Dendritic cell treated with granulocyte-macrophage colony-stimulating factor and Interleukin-4, amounts not matched to agents 40 ng/mL and 50 ng/mL, for 4 days (primary cell): ENCODE measurements at regions not wholly inside any gene's neighbourhood (a gene's known extent, or its start where the extent isn't known, plus 50 kb on each side); places are given as distances from the start of the nearest gene placed in this dataset.

Experiments
- H3K27ac Mint-ChIP-seq: one replicate; pipeline ENCODE4 v1.8.0; 2022; ENCODE audit warnings: mild to moderate bottlenecking, mixed read lengths
- H3K27me3 Mint-ChIP-seq: one replicate; pipeline ENCODE4 v1.8.0; 2022; ENCODE audit warnings: mild to moderate bottlenecking, mixed read lengths
- H3K36me3 Mint-ChIP-seq: one replicate; pipeline ENCODE4 v1.8.0; 2022; ENCODE audit warnings: low read depth, mixed read lengths
- H3K4me1 Mint-ChIP-seq: one replicate; pipeline ENCODE4 v1.8.0; 2022; ENCODE audit warnings: low read depth, mixed read lengths
- H3K4me3 Mint-ChIP-seq: one replicate; pipeline ENCODE4 v1.8.0; 2022; ENCODE audit warnings: mild to moderate bottlenecking, moderate library complexity, mixed read lengths
- H3K9me3 Mint-ChIP-seq: one replicate; pipeline ENCODE4 v1.8.0; 2022; ENCODE audit warnings: mixed read lengths
- intact Hi-C: fragments of 100-400 bp; cut with micrococcal nuclease; formaldehyde crosslinking; loops from one replicate; pipeline ENCODE4 v1.15.0; 2022

- no peaks in the 10 kb centered on the region for H3K4me1 Mint-ChIP-seq
- H3K27me3 Mint-ChIP-seq: no peaks in the 10 kb centered on the region
- H3K4me3 Mint-ChIP-seq: no peak overlapping the region
- intact Hi-C loops: no loop called here
- H3K36me3 Mint-ChIP-seq: no peaks in the 10 kb centered on the region
- H3K27ac Mint-ChIP-seq: no peak overlapping the region
- H3K9me3 Mint-ChIP-seq: peaks cover 13% of the 10 kb centered on the region
These were observed 79.6 kb upstream of the ST6GAL2 start for GRCh38 chr2:106965611-106966010.

GRCh38 chr2:106969777-106970176 lies 83.8 kb upstream of the ST6GAL2 start:
- H3K9me3 Mint-ChIP-seq: peaks cover 13% of the 10 kb centered on the region
- H3K27ac Mint-ChIP-seq: no peak overlapping the region
- H3K36me3 Mint-ChIP-seq: no peaks in the 10 kb centered on the region
- intact Hi-C loops: no loop called here
- no peaks in the 10 kb centered on the region for H3K27me3 Mint-ChIP-seq
- no peak overlapping the region for H3K4me3 Mint-ChIP-seq
- H3K4me1 Mint-ChIP-seq: no peaks in the 10 kb centered on the region

GRCh38 chr2:106970471-106971261 lies 84.7 kb upstream of the ST6GAL2 start:
- no peak overlapping the region for H3K4me3 Mint-ChIP-seq
- H3K36me3 Mint-ChIP-seq: no peaks in the 10 kb centered on the region

GRCh38 chr2:106972782-106973181 lies 86.8 kb upstream of the ST6GAL2 start:
- Mint-ChIP-seq H3K4me3 (no peak overlapping the region), H3K9me3 (peaks cover 13% of the 10 kb centered on the region), H3K36me3 (no peaks in the 10 kb centered on the region), H3K27me3 (no peaks in the 10 kb centered on the region), H3K4me1 (no peaks in the 10 kb centered on the region), H3K27ac (no peak overlapping the region)
- intact Hi-C loops: no loop called here

More at GRCh38 chr2:106970471-106971261, 84.7 kb upstream of the ST6GAL2 start:
- intact Hi-C loops: no loop called here
- Mint-ChIP-seq H3K27ac (no peak overlapping the region), H3K9me3 (peaks cover 13% of the 10 kb centered on the region), H3K27me3 (no peaks in the 10 kb centered on the region), H3K4me1 (no peaks in the 10 kb centered on the region)

GRCh38 chr2:106974891-106975290 lies 88.9 kb upstream of the ST6GAL2 start:
- no peak overlapping the region for H3K4me3 Mint-ChIP-seq
- H3K9me3 Mint-ChIP-seq: peaks cover 4% of the 10 kb centered on the region
- H3K27me3 Mint-ChIP-seq: no peaks in the 10 kb centered on the region
- no peak overlapping the region for H3K27ac Mint-ChIP-seq
- intact Hi-C loops: no loop called here
- H3K4me1 Mint-ChIP-seq: no peaks in the 10 kb centered on the region
- no peaks in the 10 kb centered on the region for H3K36me3 Mint-ChIP-seq

GRCh38 chr2:106975641-106976040 lies 89.7 kb upstream of the ST6GAL2 start:
- intact Hi-C loops: no loop called here
- Mint-ChIP-seq H3K9me3 (no peaks in the 10 kb centered on the region), H3K27me3 (no peaks in the 10 kb centered on the region), H3K4me3 (no peak overlapping the region), H3K27ac (no peak overlapping the region), H3K36me3 (no peaks in the 10 kb centered on the region), H3K4me1 (no peaks in the 10 kb centered on the region)

GRCh38 chr2:106976548-106976947 lies 90.6 kb upstream of the ST6GAL2 start:
- Mint-ChIP-seq H3K36me3 (no peaks in the 10 kb centered on the region), H3K9me3 (no peaks in the 10 kb centered on the region), H3K4me1 (no peaks in the 10 kb centered on the region), H3K4me3 (no peak overlapping the region), H3K27me3 (no peaks in the 10 kb centered on the region), H3K27ac (no peak overlapping the region)
- intact Hi-C loops: no loop called here

- intact Hi-C loops: no loop called here
- no peak overlapping the region for H3K27ac Mint-ChIP-seq
- no peaks in the 10 kb centered on the region for H3K9me3 Mint-ChIP-seq
- no peaks in the 10 kb centered on the region for H3K36me3 Mint-ChIP-seq
- no peaks in the 10 kb centered on the region for H3K27me3 Mint-ChIP-seq
- no peaks in the 10 kb centered on the region for H3K4me1 Mint-ChIP-seq
- no peak overlapping the region for H3K4me3 Mint-ChIP-seq
These were observed 91.8 kb upstream of the ST6GAL2 start for GRCh38 chr2:106977717-106978116.

- Mint-ChIP-seq H3K27me3 (no peaks in the 10 kb centered on the region), H3K36me3 (no peaks in the 10 kb centered on the region), H3K9me3 (peaks cover 3% of the 10 kb centered on the region), H3K27ac (no peak overlapping the region), H3K4me1 (no peaks in the 10 kb centered on the region), H3K4me3 (no peak overlapping the region)
- intact Hi-C loops: no loop called here
These were observed 92.7 kb upstream of the ST6GAL2 start for GRCh38 chr2:106978647-106979046.

GRCh38 chr2:106981491-106981890 lies 95.5 kb upstream of the ST6GAL2 start:
- Mint-ChIP-seq H3K36me3 (no peaks in the 10 kb centered on the region), H3K9me3 (peaks cover 18% of the 10 kb centered on the region), H3K27me3 (no peaks in the 10 kb centered on the region), H3K27ac (no peak overlapping the region), H3K4me1 (no peaks in the 10 kb centered on the region), H3K4me3 (no peak overlapping the region)
- intact Hi-C loops: no loop called here

- intact Hi-C loops: no loop called here
These were observed 96.4 kb upstream of the ST6GAL2 start for GRCh38 chr2:106982350-106982749.

GRCh38 chr2:106983305-106983704 lies 97.3 kb upstream of the ST6GAL2 start:
- H3K4me3 Mint-ChIP-seq: no peak overlapping the region
- no peaks in the 10 kb centered on the region for H3K4me1 Mint-ChIP-seq
- intact Hi-C loops: no loop called here
- no peaks in the 10 kb centered on the region for H3K27me3 Mint-ChIP-seq
- no peaks in the 10 kb centered on the region for H3K36me3 Mint-ChIP-seq
- no peak overlapping the region for H3K27ac Mint-ChIP-seq
- peaks cover 18% of the 10 kb centered on the region for H3K9me3 Mint-ChIP-seq

More at GRCh38 chr2:106982350-106982749, 96.4 kb upstream of the ST6GAL2 start:
- Mint-ChIP-seq H3K4me3 (no peak overlapping the region), H3K36me3 (no peaks in the 10 kb centered on the region), H3K4me1 (no peaks in the 10 kb centered on the region), H3K9me3 (peaks cover 18% of the 10 kb centered on the region), H3K27ac (no peak overlapping the region), H3K27me3 (no peaks in the 10 kb centered on the region)

- Mint-ChIP-seq H3K4me3 (no peak overlapping the region), H3K9me3 (peaks cover 18% of the 10 kb centered on the region), H3K27ac (no peak overlapping the region), H3K36me3 (no peaks in the 10 kb centered on the region), H3K27me3 (no peaks in the 10 kb centered on the region), H3K4me1 (no peaks in the 10 kb centered on the region)
- intact Hi-C loops: no loop called here
These were observed 102.4 kb upstream of the ST6GAL2 start for GRCh38 chr2:106988361-106988760.

GRCh38 chr2:106990297-106990696 lies 104.3 kb upstream of the ST6GAL2 start:
- no peak overlapping the region for H3K27ac Mint-ChIP-seq
- H3K9me3 Mint-ChIP-seq: peaks cover 18% of the 10 kb centered on the region
- H3K4me3 Mint-ChIP-seq: no peak overlapping the region
- H3K4me1 Mint-ChIP-seq: no peaks in the 10 kb centered on the region
- H3K27me3 Mint-ChIP-seq: no peaks in the 10 kb centered on the region
- intact Hi-C loops: no loop called here
- H3K36me3 Mint-ChIP-seq: no peaks in the 10 kb centered on the region

- Mint-ChIP-seq H3K9me3 (peaks cover 26% of the 10 kb centered on the region), H3K4me1 (no peaks in the 10 kb centered on the region), H3K27me3 (no peaks in the 10 kb centered on the region), H3K36me3 (no peaks in the 10 kb centered on the region), H3K4me3 (no peak overlapping the region), H3K27ac (no peak overlapping the region)
- intact Hi-C loops: no loop called here
These were observed 105.9 kb upstream of the ST6GAL2 start for GRCh38 chr2:106991866-106992265.
